GM18519 (cell line): ENCODE measurements at regions not wholly inside any gene's neighbourhood (a gene's known extent, or its start where the extent isn't known, plus 50 kb on each side); places are given as distances from the start of the nearest gene placed in this dataset.

Experiments
- ATAC-seq: cut with Tn5 transposase; IDR thresholded peaks from one replicate; pipeline ENCODE4 v1.9.1; 2021; ENCODE audit warnings: mild to moderate bottlenecking, moderate library complexity; ENCODE audit not compliant: unreplicated experiment, low FRiP score

DNA sequence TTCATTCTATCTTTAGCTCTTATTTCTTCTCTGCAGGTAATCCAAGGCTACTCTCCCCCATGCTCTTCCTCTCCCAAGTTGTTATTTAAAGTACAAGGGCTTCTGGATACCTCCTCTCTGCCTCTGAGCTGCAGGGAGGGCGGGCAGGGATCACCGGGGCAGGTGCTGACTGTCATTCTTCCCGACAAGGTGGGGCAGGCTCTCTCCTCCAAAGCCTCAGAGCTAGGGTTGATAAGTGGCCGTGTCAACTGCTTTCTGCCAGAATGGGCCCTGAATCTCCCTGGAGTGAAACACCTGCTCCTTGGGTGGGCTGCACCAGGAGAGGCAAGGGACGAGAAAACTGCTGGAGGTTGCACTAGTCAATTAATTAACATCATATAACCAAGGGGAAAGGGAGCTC, 250.3 kb downstream of the SLC4A3 start:
- no peak for ATAC-seq

DNA sequence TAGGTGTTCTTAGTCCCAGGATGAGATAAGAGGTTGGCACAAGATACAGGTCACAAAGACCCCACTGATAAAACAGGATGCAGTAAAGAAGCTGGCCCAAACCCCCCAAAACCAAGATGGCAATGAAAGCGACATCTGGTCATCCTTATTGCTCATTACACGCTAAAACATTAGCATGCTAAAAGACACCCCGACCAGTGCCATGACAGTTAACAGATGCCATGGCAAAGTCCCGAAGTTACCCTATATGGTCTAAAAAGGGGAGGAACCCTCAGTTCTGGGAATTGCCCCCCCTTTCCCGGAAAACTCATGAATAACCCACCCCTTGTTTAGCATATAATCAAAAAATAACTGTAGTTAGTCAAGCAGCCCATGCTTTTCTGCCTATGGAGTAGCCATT, 251.1 kb downstream of the SLC4A3 start:
- ATAC-seq, result no peak

GRCh38 chr2:219881851-219882250, 254.4 kb downstream of the SLC4A3 start:
- ATAC-seq, result no peak

DNA sequence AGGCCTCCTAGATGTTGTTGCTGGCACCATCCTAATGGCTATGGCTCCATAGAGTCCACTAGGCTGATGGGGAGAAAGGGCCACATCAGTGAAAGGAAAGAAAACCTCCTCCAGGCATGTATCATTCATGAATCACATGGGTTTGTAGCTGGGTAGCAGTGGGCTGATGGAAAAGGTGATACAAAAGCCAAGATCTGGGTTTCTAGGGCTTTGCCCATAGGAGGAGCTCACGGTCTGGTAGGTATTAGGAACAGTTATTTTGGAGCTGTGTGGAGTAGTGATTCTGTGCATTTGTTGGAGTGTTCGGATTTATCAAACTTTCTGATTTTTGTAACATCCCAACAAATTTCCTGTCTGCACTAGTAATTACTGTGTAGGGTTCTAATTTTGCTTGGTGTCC, 259.2 kb downstream of the SLC4A3 start:
- ATAC-seq, result no peak

- no peak for ATAC-seq
Observed at GRCh38 chr2:219887870-219888269, 260.4 kb downstream of the SLC4A3 start.

- no peak for ATAC-seq
Observed at GRCh38 chr2:219893541-219893940, 266.1 kb downstream of the SLC4A3 start.

- ATAC-seq, result no peak
Observed at GRCh38 chr2:219897456-219897855, 270.0 kb downstream of the SLC4A3 start.

GRCh38 chr2:219901155-219901554, 273.7 kb downstream of the SLC4A3 start:
- ATAC-seq, result peak; percentile 76

DNA sequence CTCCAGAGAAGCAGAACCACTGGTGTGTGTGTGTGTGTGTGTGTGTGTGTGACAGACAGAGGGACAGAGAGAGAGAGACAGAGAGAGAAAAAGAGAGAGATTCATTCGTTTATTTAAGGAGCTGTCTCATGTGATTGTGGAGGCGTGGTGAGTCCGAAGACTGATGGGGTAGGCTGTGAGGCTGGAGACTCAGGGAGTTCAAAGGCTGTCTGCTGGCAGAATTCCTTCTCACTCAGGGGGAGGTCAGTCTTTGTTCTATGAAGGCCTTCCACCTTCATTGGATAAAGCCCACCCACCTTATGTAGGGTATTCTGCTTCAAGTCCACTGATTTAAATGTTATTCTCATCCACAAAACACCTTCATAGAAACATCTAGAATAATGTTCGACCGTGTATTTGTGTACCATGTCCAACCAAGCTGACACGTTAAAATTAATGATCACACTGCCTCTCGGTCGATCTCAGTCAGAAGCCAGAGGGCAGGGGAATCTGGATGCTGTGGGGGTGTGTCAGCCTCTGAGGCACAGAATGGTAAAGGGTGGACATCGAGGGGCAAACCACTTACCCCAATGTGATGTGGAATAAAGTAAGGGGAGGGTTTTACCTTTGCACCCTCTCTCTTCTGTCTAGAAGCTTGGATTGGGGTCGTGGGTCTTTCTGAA, 275.6 kb downstream of the SLC4A3 start:
- no peak for ATAC-seq

GRCh38 chr2:219905640-219906039, 278.2 kb downstream of the SLC4A3 start:
- ATAC-seq, result no peak

GRCh38 chr2:219906114-219907010, 278.9 kb downstream of the SLC4A3 start:
- no peak for ATAC-seq

DNA sequence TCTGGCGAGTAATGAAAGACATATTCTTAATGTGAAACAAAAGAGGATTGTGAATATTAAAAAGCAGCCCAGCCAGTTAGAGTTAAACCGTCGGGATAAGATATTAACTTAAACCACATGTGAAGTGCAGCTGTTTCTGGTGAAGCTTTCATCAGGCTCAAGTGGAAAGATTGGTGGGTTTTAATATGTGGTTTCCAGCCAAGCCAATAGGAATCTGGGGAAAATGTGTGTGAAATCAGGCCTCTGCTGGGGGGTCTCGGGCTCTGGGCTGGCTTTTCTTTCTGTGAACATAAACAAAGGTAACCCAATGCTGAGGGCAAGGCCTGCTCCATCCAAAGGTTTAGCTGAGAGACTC, 279.6 kb downstream of the SLC4A3 start:
- ATAC-seq, result no peak

- ATAC-seq, result no peak
Observed at GRCh38 chr2:219908538-219908937, 281.1 kb downstream of the SLC4A3 start.

- no peak for ATAC-seq
Observed at GRCh38 chr2:219911541-219911940, 284.1 kb downstream of the SLC4A3 start.

- no peak for ATAC-seq
Observed at GRCh38 chr2:219912491-219912921, 285.1 kb downstream of the SLC4A3 start.

DNA sequence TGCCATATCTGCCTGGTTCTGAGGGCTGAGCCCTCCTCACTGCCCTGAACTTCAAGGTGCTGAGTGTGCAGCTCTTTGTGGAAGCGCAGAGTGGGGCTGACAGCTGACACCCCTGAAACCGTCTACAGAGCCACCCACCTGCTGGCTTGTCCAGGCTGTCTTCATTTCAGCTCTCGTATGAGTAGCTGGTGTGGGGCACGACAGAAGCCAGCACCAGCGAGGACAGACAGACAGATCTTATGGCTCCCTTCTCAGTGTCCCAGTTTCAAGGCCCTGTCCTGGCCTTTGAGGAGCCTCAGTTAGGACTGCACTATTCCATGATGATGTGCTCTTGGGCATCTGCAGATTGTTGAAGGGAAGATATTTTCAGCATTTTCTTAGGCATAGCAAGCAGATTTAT, 287.1 kb downstream of the SLC4A3 start:
- ATAC-seq, result no peak

- ATAC-seq, result no peak
Observed at GRCh38 chr2:219916281-219916680, 288.9 kb downstream of the SLC4A3 start.

GRCh38 chr2:219916726-219917440, 289.5 kb downstream of the SLC4A3 start:
- no peak for ATAC-seq

DNA sequence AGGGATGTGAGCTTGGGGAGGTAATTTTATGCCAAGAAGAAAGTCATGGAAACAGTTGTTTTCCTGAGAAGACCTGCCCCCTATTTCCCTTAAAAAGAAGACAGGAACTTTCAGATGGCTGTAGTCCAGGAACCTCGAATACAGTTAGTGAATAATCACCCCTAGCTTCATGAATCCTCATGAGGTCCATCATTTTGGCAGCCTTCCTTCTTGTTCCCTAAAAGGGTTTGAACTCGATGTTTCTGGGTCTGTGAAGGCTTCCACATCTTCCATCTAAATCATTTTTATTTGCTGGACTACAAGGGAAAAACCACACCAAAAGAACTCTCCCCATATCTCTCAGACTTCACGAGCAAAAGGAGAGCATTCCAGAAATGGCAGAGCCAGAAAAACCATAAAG, 290.8 kb downstream of the SLC4A3 start:
- ATAC-seq, result no peak

GRCh38 chr2:219918944-219919343, 291.5 kb downstream of the SLC4A3 start:
- no peak for ATAC-seq

DNA sequence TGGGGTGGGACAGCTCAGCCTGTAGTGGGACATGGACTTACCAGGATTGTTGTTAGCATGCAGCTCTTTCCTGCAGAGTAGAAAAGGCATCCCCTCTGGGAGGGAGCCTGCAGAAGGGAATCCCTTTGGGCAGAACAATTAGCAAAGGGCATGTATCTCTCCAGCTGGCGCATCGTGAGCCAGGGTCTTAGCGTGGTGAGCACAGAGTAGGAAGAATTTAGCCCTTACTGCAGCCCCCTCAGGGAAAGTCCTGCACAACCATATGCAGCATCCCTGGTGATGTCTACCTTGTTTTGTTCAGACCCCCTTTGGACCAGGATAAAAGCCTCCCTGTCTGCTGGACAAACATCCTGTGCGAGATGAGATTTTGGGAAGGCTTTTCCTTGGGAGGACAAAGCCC, 292.1 kb downstream of the SLC4A3 start:
- ATAC-seq, result no peak
